H9 (cell line): ENCODE measurements at regions not wholly inside any gene's neighbourhood (a gene's known extent, or its start where the extent isn't known, plus 50 kb on each side); places are given as distances from the start of the nearest gene placed in this dataset.

ENCODE experiments used
- DNase-seq: peaks from one replicate; pipeline ENCODE4 v3.0.0-alpha.2; 2017
- H2AFZ ChIP-seq: one replicate; pipeline ENCODE4 v1.6.1; 2013; ENCODE audit warnings: mild to moderate bottlenecking, low read length, control low read depth, moderate library complexity
- H2AK5ac ChIP-seq: 2 replicates; pipeline ENCODE4 v1.6.1; 2013; ENCODE audit warnings: low read length, control low read depth, mixed read lengths; ENCODE audit not compliant: insufficient read length
- H2BK120ac ChIP-seq: one replicate; pipeline ENCODE4 v1.6.1; 2013; ENCODE audit warnings: low read depth, mild to moderate bottlenecking, low read length, control low read depth, inconsistent platforms; ENCODE audit not compliant: poor library complexity, severe bottlenecking
- H2BK12ac ChIP-seq: 2 replicates; pipeline ENCODE4 v1.6.1; 2013; ENCODE audit warnings: low read length, control low read depth, mixed read lengths, low read depth; ENCODE audit not compliant: insufficient read length
- H2BK15ac ChIP-seq: 2 replicates; pipeline ENCODE4 v1.6.1; 2013; ENCODE audit warnings: low read depth, low read length, control low read depth
- H2BK20ac ChIP-seq: one replicate; pipeline ENCODE4 v1.6.1; 2013; ENCODE audit warnings: low read depth, mild to moderate bottlenecking, low read length, control low read depth, inconsistent platforms; ENCODE audit not compliant: poor library complexity, severe bottlenecking
- H2BK5ac ChIP-seq: 2 replicates; pipeline ENCODE4 v1.6.1; 2013; ENCODE audit warnings: low read length, control low read depth, mixed read lengths; ENCODE audit not compliant: insufficient read length
- H3K14ac ChIP-seq: 2 replicates; pipeline ENCODE4 v1.6.1; 2013; ENCODE audit warnings: low read length, control low read depth; ENCODE audit not compliant: insufficient read depth
- H3K18ac ChIP-seq: 2 replicates; pipeline ENCODE4 v1.6.1; 2013; ENCODE audit warnings: low read depth, mild to moderate bottlenecking, mixed read lengths, low read length, control low read depth; ENCODE audit not compliant: insufficient read length
- H3K23ac ChIP-seq: 2 replicates; pipeline ENCODE4 v1.6.1; 2013; ENCODE audit warnings: low read length, control low read depth, mixed read lengths, low read depth; ENCODE audit not compliant: insufficient read length
- H3K23me2 ChIP-seq: 2 replicates; pipeline ENCODE4 v1.6.1; 2013; ENCODE audit warnings: low read depth, mild to moderate bottlenecking, mixed read lengths, low read length, control low read depth; ENCODE audit not compliant: insufficient read length, poor library complexity, severe bottlenecking
- H3K27ac ChIP-seq: 2 replicates; pipeline ENCODE4 v1.5.1; 2013; ENCODE audit warnings: low read length, control low read depth, mixed read lengths, low read depth; ENCODE audit not compliant: insufficient read length
- H3K27me3 ChIP-seq: 2 replicates; pipeline ENCODE4 v1.6.1; 2013; ENCODE audit warnings: low read length, control low read depth, inconsistent platforms; ENCODE audit not compliant: insufficient read depth
- H3K4ac ChIP-seq: 2 replicates; pipeline ENCODE4 v1.6.1; 2013; ENCODE audit warnings: low read depth, mild to moderate bottlenecking, control low read depth, inconsistent platforms, low read length, moderate library complexity
- H3K4me1 ChIP-seq: 2 replicates; pipeline ENCODE4 v1.6.1; 2013; ENCODE audit warnings: low read length, control low read depth, inconsistent platforms; ENCODE audit not compliant: insufficient read depth
- H3K4me2 ChIP-seq: 2 replicates; pipeline ENCODE4 v1.6.1; 2013; ENCODE audit warnings: low read length, control low read depth, mixed read lengths; ENCODE audit not compliant: insufficient read length, insufficient read depth
- H3K56ac ChIP-seq: 2 replicates; pipeline ENCODE4 v1.6.1; 2013; ENCODE audit warnings: low read depth, mild to moderate bottlenecking, mixed read lengths, low read length, control low read depth; ENCODE audit not compliant: insufficient read length
- H3K79me1 ChIP-seq: 2 replicates; pipeline ENCODE4 v1.6.1; 2013; ENCODE audit warnings: low read depth, mild to moderate bottlenecking, moderate library complexity, low read length, control low read depth, inconsistent platforms; ENCODE audit not compliant: insufficient read depth, poor library complexity, severe bottlenecking
- H3K79me2 ChIP-seq: 2 replicates; pipeline ENCODE4 v1.6.1; 2013; ENCODE audit warnings: low read length, control low read depth, inconsistent platforms; ENCODE audit not compliant: insufficient read depth
- H3K9ac ChIP-seq: 2 replicates; pipeline ENCODE4 v1.6.1; 2013; ENCODE audit warnings: low read length, control low read depth, mixed read lengths; ENCODE audit not compliant: insufficient read length; ENCODE audit errors: extremely low read depth
- H3K9me3 ChIP-seq: one replicate; pipeline ENCODE4 v1.6.1; 2013; ENCODE audit warnings: low read depth, low read length, inconsistent platforms; ENCODE audit not compliant: control insufficient read depth
- H3T11ph ChIP-seq: one replicate; pipeline ENCODE4 v1.6.1; 2013; ENCODE audit warnings: mild to moderate bottlenecking, low read length, control low read depth, inconsistent platforms
- H4K20me1 ChIP-seq: one replicate; pipeline ENCODE4 v1.6.1; 2013; ENCODE audit not compliant: control insufficient read depth, insufficient read length, insufficient read depth
- H4K5ac ChIP-seq: 2 replicates; pipeline ENCODE4 v1.6.1; 2013; ENCODE audit warnings: low read depth, mild to moderate bottlenecking, mixed read lengths, low read length, control low read depth; ENCODE audit not compliant: insufficient read length
- H4K8ac ChIP-seq: replicated peaks from 2 replicates; pipeline ENCODE4 v1.6.1; 2013; ENCODE audit warnings: low read length, control low read depth, mixed read lengths, low read depth; ENCODE audit not compliant: insufficient read length
- H4K91ac ChIP-seq: 2 replicates; pipeline ENCODE4 v1.6.1; 2013; ENCODE audit warnings: low read depth, mild to moderate bottlenecking, moderate library complexity, mixed read lengths, low read length, control low read depth; ENCODE audit not compliant: insufficient read length
- H3K27ac Mint-ChIP-seq, 3 experiments: 2 replicates in 2 of 3; 3 replicates in 1 of 3; pipeline ENCODE4 v1.8.0; 2020 to 2021; ENCODE audit warnings: mixed read lengths in 3 of 3, mild to moderate bottlenecking in 1 of 3, moderate library complexity in 1 of 3
- H3K27me3 Mint-ChIP-seq: 2 replicates; pipeline ENCODE4 v1.8.0; 2021; ENCODE audit warnings: low read depth, mild to moderate bottlenecking, moderate library complexity, mixed read lengths
- H3K36me3 Mint-ChIP-seq, 3 experiments: 2 replicates in 2 of 3; 3 replicates in 1 of 3; pipeline ENCODE4 v1.8.0; 2020 to 2021; ENCODE audit warnings: low read depth in 3 of 3, mixed read lengths in 3 of 3; ENCODE audit not compliant: insufficient read depth in 1 of 3
- H3K4me1 Mint-ChIP-seq, 2 experiments: 2 replicates each; pipeline ENCODE4 v1.8.0; 2020; ENCODE audit warnings: mixed read lengths in 2 of 2
- H3K4me3 Mint-ChIP-seq, 2 experiments: 2 replicates in 1 of 2; 3 replicates in 1 of 2; pipeline ENCODE4 v1.8.0; 2020 to 2021; ENCODE audit warnings: mild to moderate bottlenecking in 2 of 2, mixed read lengths in 2 of 2, moderate library complexity in 1 of 2
- H3K9me3 Mint-ChIP-seq, 2 experiments: 2 replicates in 1 of 2; 3 replicates in 1 of 2; pipeline ENCODE4 v1.8.0; 2020; ENCODE audit warnings: mild to moderate bottlenecking in 2 of 2, mixed read lengths in 2 of 2, moderate library complexity in 1 of 2
- CTCF ChIP-seq: fragments of 200-600 bp; sonication (generic); conservative IDR thresholded peaks from 3 replicates; pipeline ENCODE4 v1.8.0; 2021; ENCODE audit warnings: antibody characterized with exemption, mild to moderate bottlenecking
- WGBS: extraction: QIAGEN DNeasy Blood & Tissue Kit; methylation state at CpG from one replicate; pipeline ENCODE4 v1.1.7; 2013; ENCODE audit warnings: missing lambda C conversion rate, low lambda C conversion rate, mixed read lengths; ENCODE audit not compliant: insufficient read length; ENCODE audit errors: extremely low coverage; 5-methylcytosine and 5-hydroxymethylcytosine counted together

- H3K27ac ChIP-seq, result no peak overlapping the region
- no peak overlapping the region for H3T11ph ChIP-seq
- no peak overlapping the region for H3K14ac ChIP-seq
- H2BK12ac ChIP-seq, result no peak overlapping the region
- no peak overlapping the region for H3K4ac ChIP-seq
- no peak overlapping the region for H2AK5ac ChIP-seq
- no peaks in the 10 kb centered on the region for H3K79me1 ChIP-seq
- WGBS, result no CpG with 5 or more reads among the region's 2 CpGs
- H4K8ac ChIP-seq, result no peak overlapping the region
- H3K27ac Mint-ChIP-seq, result no peak overlapping the region
- H2BK120ac ChIP-seq, result no peak overlapping the region
- peaks cover 0 to 4% of the 10 kb centered on the region in 2 experiments; a peak in 2 of 4 replicates for H3K4me1 Mint-ChIP-seq
- no peak overlapping the region for H2BK20ac ChIP-seq
- H2BK15ac ChIP-seq, result no peak overlapping the region
- DNase-seq, result no peak
- no peak overlapping the region for H4K5ac ChIP-seq
- no peaks in the 10 kb centered on the region for H4K20me1 ChIP-seq
- H2AFZ ChIP-seq, result no peak overlapping the region
- H3K23ac ChIP-seq, result no peak overlapping the region
- H3K79me2 ChIP-seq, result no peaks in the 10 kb centered on the region
- H3K4me3 Mint-ChIP-seq, result no peak overlapping the region
- H3K18ac ChIP-seq, result no peak overlapping the region
- H3K9ac ChIP-seq, result no peak overlapping the region
- H3K9me3 ChIP-seq, result peaks cover 7% of the 10 kb centered on the region
- no peaks in the 10 kb centered on the region for H3K23me2 ChIP-seq
- H3K56ac ChIP-seq, result no peak overlapping the region
- peaks cover 6 to 18% (median 10%) of the 10 kb centered on the region in 3 experiments for H3K36me3 Mint-ChIP-seq
- H2BK5ac ChIP-seq, result no peak overlapping the region
- no peaks in the 10 kb centered on the region for H3K27me3 ChIP-seq
- H3K9me3 Mint-ChIP-seq, result peaks cover 11 to 20% of the 10 kb centered on the region in 2 experiments
- no peaks in the 10 kb centered on the region; the same call in 1 of the 2 replicates for H3K27me3 Mint-ChIP-seq
- no peak overlapping the region for H3K4me2 ChIP-seq
- no peak overlapping the region for H4K91ac ChIP-seq
- no peak for TF ChIP-seq CTCF
- H3K4me1 ChIP-seq, result 0 out of 2 replicates have a peak, but pooled peaks cover 3% of the 10 kb centered on the region
These were observed 127.8 kb upstream of the UBL3 start for GRCh38 chr13:29978211-29978610.
